IPS-15b (cell line): ENCODE measurements at regions not wholly inside any gene's neighbourhood (a gene's known extent, or its start where the extent isn't known, plus 50 kb on each side); places are given as distances from the start of the nearest gene placed in this dataset.

Experiments
- H3K27me3 ChIP-seq: one replicate; pipeline ENCODE4 v1.6.1; 2013; ENCODE audit warnings: low read length; ENCODE audit not compliant: control insufficient read depth, insufficient read depth
- H3K36me3 ChIP-seq: one replicate; pipeline ENCODE4 v1.6.1; 2013; ENCODE audit warnings: low read length; ENCODE audit not compliant: control insufficient read depth, insufficient read depth
- H3K4me1 ChIP-seq: one replicate; pipeline ENCODE4 v1.6.1; 2013; ENCODE audit warnings: mild to moderate bottlenecking, low read length; ENCODE audit not compliant: control insufficient read depth, insufficient read depth
- H3K4me3 ChIP-seq: one replicate; pipeline ENCODE4 v1.5.1; 2013; ENCODE audit warnings: low read depth, low read length
- H3K9ac ChIP-seq: one replicate; pipeline ENCODE4 v1.6.1; 2013; ENCODE audit warnings: low read depth, mild to moderate bottlenecking, low read length
- H3K9me3 ChIP-seq: one replicate; pipeline ENCODE4 v1.6.1; 2013; ENCODE audit warnings: mild to moderate bottlenecking, low read length; ENCODE audit not compliant: control insufficient read depth, insufficient read depth

- peaks cover 5% of the 10 kb centered on the region for H3K4me1 ChIP-seq
- H3K9ac ChIP-seq, result no peak overlapping the region
- no peaks in the 10 kb centered on the region for H3K27me3 ChIP-seq
- no peaks in the 10 kb centered on the region for H3K9me3 ChIP-seq
- no peaks in the 10 kb centered on the region for H3K36me3 ChIP-seq
- H3K4me3 ChIP-seq, result no peak overlapping the region
These were observed 50.1 kb upstream of the BCL6 start for GRCh38 chr3:187795207-187795960.

GRCh38 chr3:187798126-187798525 lies 52.9 kb upstream of the BCL6 start:
- Histone ChIP-seq H3K36me3 (no peaks in the 10 kb centered on the region), H3K4me1 (peaks cover 5% of the 10 kb centered on the region), H3K9ac (no peak overlapping the region), H3K9me3 (no peaks in the 10 kb centered on the region), H3K4me3 (no peak overlapping the region), H3K27me3 (no peaks in the 10 kb centered on the region)

DNA sequence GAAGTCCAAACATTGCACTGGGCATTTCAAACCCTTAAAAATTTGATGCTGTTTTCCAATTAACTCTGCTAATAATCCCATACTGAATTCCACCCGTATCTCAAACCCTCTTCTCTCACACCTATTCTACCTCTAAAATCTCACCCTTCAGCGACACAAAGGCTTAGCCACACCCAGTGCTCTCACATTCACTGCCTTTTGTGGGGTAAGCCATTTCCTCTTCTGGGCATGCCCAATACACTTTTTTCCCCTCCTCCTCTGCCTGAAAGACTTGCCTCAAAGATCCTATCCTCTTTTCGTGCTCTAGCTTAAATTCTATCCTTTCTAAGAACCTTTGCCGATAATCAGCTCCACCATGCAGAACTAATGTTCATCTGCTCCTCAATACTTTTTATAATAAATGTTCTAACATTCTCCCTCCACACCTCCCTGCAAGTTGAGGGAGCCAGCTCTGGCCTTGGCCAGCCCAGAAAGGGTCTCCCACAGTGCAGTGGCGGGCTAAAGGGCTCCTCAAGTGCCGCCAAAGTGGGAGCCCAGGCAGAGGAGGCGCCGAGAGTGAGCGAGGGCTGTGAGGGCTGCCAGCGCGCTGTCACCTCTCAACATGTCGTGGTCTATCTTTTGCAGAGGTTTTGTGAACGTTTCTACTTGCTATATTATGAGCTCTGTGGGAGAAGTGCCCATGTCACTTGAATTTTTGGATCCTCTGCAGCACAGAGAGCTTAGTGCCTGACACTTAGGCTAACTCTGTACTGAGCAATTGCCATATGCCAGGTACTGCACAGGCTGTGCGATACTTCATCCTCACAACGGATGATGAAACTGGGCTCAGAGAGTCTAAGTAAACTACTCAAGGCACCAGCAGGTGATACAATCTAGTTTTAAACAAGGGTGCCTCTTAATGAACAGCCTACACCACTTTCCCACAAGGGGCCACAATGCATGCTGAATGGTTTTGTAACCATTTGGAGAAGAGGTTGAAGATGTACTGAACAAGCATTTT lies 53.6 kb upstream of the BCL6 start:
- Histone ChIP-seq H3K9me3 (no peaks in the 10 kb centered on the region), H3K9ac (no peak overlapping the region), H3K27me3 (no peaks in the 10 kb centered on the region), H3K4me1 (peaks cover 5% of the 10 kb centered on the region), H3K4me3 (no peak overlapping the region), H3K36me3 (no peaks in the 10 kb centered on the region)

GRCh38 chr3:187799942-187800641 lies 54.8 kb upstream of the BCL6 start:
- Histone ChIP-seq H3K4me1 (peaks cover 5% of the 10 kb centered on the region), H3K9me3 (no peaks in the 10 kb centered on the region), H3K4me3 (no peak overlapping the region), H3K27me3 (no peaks in the 10 kb centered on the region), H3K36me3 (no peaks in the 10 kb centered on the region), H3K9ac (no peak overlapping the region)

DNA sequence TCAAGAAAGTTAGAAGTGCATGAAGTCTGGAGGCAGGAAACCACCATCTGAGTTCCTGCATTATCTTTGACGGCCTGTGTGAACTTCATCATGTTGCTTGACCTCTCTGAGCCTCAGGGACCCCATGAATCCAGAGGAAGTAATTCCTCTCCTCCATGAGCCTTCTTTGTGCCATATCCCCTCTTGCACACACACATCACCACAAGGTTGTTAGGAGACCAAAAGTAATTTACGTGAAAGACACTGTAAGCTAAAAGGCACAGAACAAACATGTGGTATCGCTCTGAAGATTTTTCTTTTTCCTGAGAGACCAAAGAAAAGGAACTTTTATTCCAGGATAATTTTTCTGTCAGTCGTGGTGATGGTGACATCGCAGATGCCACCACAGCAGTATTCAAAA lies 55.9 kb upstream of the BCL6 start:
- Histone ChIP-seq H3K4me3 (no peak overlapping the region), H3K9me3 (no peaks in the 10 kb centered on the region), H3K36me3 (no peaks in the 10 kb centered on the region)

GRCh38 chr3:187802203-187802927 lies 57.1 kb upstream of the BCL6 start:
- H3K4me3 ChIP-seq, result no peak overlapping the region
- H3K27me3 ChIP-seq, result no peaks in the 10 kb centered on the region
- no peaks in the 10 kb centered on the region for H3K36me3 ChIP-seq
- H3K9me3 ChIP-seq, result no peaks in the 10 kb centered on the region
- no peak overlapping the region for H3K9ac ChIP-seq
- H3K4me1 ChIP-seq, result peaks cover 5% of the 10 kb centered on the region

More for the DNA sequence above, 55.9 kb upstream of the BCL6 start:
- Histone ChIP-seq H3K9ac (no peak overlapping the region), H3K27me3 (no peaks in the 10 kb centered on the region), H3K4me1 (peaks cover 5% of the 10 kb centered on the region)

GRCh38 chr3:187802928-187803259 lies 57.6 kb upstream of the BCL6 start:
- Histone ChIP-seq H3K36me3 (no peaks in the 10 kb centered on the region), H3K27me3 (no peaks in the 10 kb centered on the region), H3K4me1 (peaks cover 5% of the 10 kb centered on the region), H3K9ac (no peak overlapping the region), H3K9me3 (no peaks in the 10 kb centered on the region), H3K4me3 (no peak overlapping the region)

- no peak overlapping the region for H3K4me3 ChIP-seq
- H3K36me3 ChIP-seq, result no peaks in the 10 kb centered on the region
- H3K9ac ChIP-seq, result no peak overlapping the region
- H3K4me1 ChIP-seq, result no peaks in the 10 kb centered on the region
- H3K9me3 ChIP-seq, result no peaks in the 10 kb centered on the region
- no peaks in the 10 kb centered on the region for H3K27me3 ChIP-seq
These were observed 59.0 kb upstream of the BCL6 start for GRCh38 chr3:187804120-187804744.

- no peak overlapping the region for H3K9ac ChIP-seq
These were observed 59.5 kb upstream of the BCL6 start for GRCh38 chr3:187804745-187805121.

DNA sequence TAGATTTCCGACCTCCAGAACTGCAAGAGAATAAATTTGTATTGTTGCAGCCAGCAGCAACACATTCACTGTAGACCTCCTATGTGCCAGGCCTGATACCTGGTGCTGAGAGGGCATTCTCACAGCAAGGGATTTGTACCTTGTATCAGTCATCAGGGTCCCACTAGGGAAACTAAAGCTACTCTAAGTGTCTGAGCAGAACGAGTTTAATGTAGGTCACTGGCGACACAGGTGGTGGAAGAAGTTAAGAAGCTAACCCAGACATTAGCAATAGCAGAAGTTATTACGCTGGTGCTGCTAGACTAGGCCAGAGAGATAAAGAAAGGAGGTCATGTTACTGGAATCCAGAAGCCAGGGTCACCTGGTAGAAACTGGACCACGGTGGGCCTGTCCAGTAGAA lies 60.5 kb upstream of the BCL6 start:
- Histone ChIP-seq H3K27me3 (no peaks in the 10 kb centered on the region), H3K9ac (no peak overlapping the region), H3K4me1 (no peaks in the 10 kb centered on the region), H3K36me3 (no peaks in the 10 kb centered on the region), H3K9me3 (no peaks in the 10 kb centered on the region), H3K4me3 (no peak overlapping the region)

More at GRCh38 chr3:187804745-187805121, 59.5 kb upstream of the BCL6 start:
- H3K27me3 ChIP-seq, result no peaks in the 10 kb centered on the region
- no peaks in the 10 kb centered on the region for H3K36me3 ChIP-seq
- H3K4me3 ChIP-seq, result no peak overlapping the region
- H3K4me1 ChIP-seq, result no peaks in the 10 kb centered on the region
- H3K9me3 ChIP-seq, result no peaks in the 10 kb centered on the region
